ENCODE measurements at regions not wholly inside any gene's neighbourhood (a gene's known extent, or its start where the extent isn't known, plus 50 kb on each side); places are given as distances from the start of the nearest gene placed in this dataset.

- no peak for DNase-seq
These were observed 165.3 kb downstream of the DICER1 start for GRCh38 chr14:94992046-94992445.

GRCh38 chr14:94989946-94990345, 167.4 kb downstream of the DICER1 start:
- DNase-seq = no peak

- DNase-seq = no peak
These were observed 167.9 kb downstream of the DICER1 start for GRCh38 chr14:94989417-94989816.

GRCh38 chr14:94987409-94987808, 169.9 kb downstream of the DICER1 start:
- no peak for DNase-seq

- no peak for DNase-seq
These were observed 177.4 kb downstream of the DICER1 start for GRCh38 chr14:94979891-94980290.

- DNase-seq = no peak
These were observed 180.3 kb downstream of the DICER1 start for GRCh38 chr14:94977016-94977415.

- no peak for DNase-seq
These were observed 182.0 kb downstream of the DICER1 start for GRCh38 chr14:94975366-94975765.

- DNase-seq = no peak
These were observed 182.4 kb downstream of the DICER1 start for GRCh38 chr14:94974893-94975292.

- no peak for DNase-seq
These were observed 182.9 kb downstream of the DICER1 start for GRCh38 chr14:94974422-94974821.

GRCh38 chr14:94971750-94972149, 185.6 kb downstream of the DICER1 start:
- no peak for DNase-seq

GRCh38 chr14:94970941-94971730, 186.2 kb downstream of the DICER1 start:
- no peak for DNase-seq

GRCh38 chr14:94969766-94970165, 187.6 kb downstream of the DICER1 start:
- no peak for DNase-seq

- DNase-seq = no peak
These were observed 190.5 kb downstream of the DICER1 start for GRCh38 chr14:94966868-94967267.

- no peak for DNase-seq
These were observed 191.0 kb downstream of the DICER1 start for GRCh38 chr14:94966344-94966743.

GRCh38 chr14:94965551-94966313, 191.6 kb downstream of the DICER1 start:
- DNase-seq = no peak

GRCh38 chr14:94964931-94965330, 192.4 kb downstream of the DICER1 start:
- DNase-seq = no peak

- no peak for DNase-seq
These were observed 193.1 kb downstream of the DICER1 start for GRCh38 chr14:94964181-94964580.

- DNase-seq = no peak
These were observed 193.1 kb upstream of the GSC start for GRCh38 chr14:94963051-94963450.

GRCh38 chr14:94962166-94962575, 192.3 kb upstream of the GSC start:
- no peak for DNase-seq

GRCh38 chr14:94961386-94962165, 191.7 kb upstream of the GSC start:
- DNase-seq = no peak

GRCh38 chr14:94960285-94961001, 190.5 kb upstream of the GSC start:
- no peak for DNase-seq

- no peak for DNase-seq
These were observed 183.8 kb upstream of the GSC start for GRCh38 chr14:94953541-94954260.
